Activated B cell treated with CpG ODN at 0.5 μM for 24 hours (primary cell): ENCODE measurements at regions not wholly inside any gene's neighbourhood (a gene's known extent, or its start where the extent isn't known, plus 50 kb on each side); places are given as distances from the start of the nearest gene placed in this dataset.
A peak's percentile ranks its signal among the peaks of the same experiment; 100 is the strongest.

ENCODE experiments used
- ATAC-seq: fragments of 200-7000 bp; cut with Tn5 transposase; one replicate; pipeline ENCODE4 v1.10.0; 2021; ENCODE audit warnings: low read depth, mild to moderate bottlenecking, moderate library complexity
- CTCF ChIA-PET: fragments of 350-600 bp; sonication (Branson Sonifier 250); formaldehyde crosslinking; loops from one replicate; lab custom pipeline; 2021; ENCODE audit warnings: antibody characterized with exemption; lab: Charles Lee
- POLR2A ChIA-PET: fragments of 350-600 bp; sonication (Branson Sonifier 250); formaldehyde crosslinking; loops from one replicate; lab custom pipeline; 2021; ENCODE audit warnings: antibody characterized with exemption; lab: Charles Lee
- DNase-seq: peaks from one replicate; pipeline ENCODE4 v3.0.0; 2022
- H3K27ac Mint-ChIP-seq: one replicate; pipeline ENCODE4 v1.8.0; 2020; ENCODE audit warnings: mixed read lengths
- H3K27me3 Mint-ChIP-seq: one replicate; pipeline ENCODE4 v1.8.0; 2021; ENCODE audit warnings: mixed read lengths
- H3K36me3 Mint-ChIP-seq: one replicate; pipeline ENCODE4 v1.8.0; 2021; ENCODE audit warnings: low read depth, mixed read lengths
- H3K4me1 Mint-ChIP-seq: one replicate; pipeline ENCODE4 v1.8.0; 2021; ENCODE audit warnings: mixed read lengths
- H3K4me3 Mint-ChIP-seq: one replicate; pipeline ENCODE4 v1.8.0; 2020; ENCODE audit warnings: mild to moderate bottlenecking, mixed read lengths
- H3K9me3 Mint-ChIP-seq: one replicate; pipeline ENCODE4 v1.8.0; 2020; ENCODE audit warnings: mixed read lengths
- CTCF ChIP-seq: fragments of 200-600 bp; IDR thresholded peaks from one replicate; pipeline ENCODE4 v1.8.0; 2022; ENCODE audit warnings: antibody characterized with exemption, mild to moderate bottlenecking
- intact Hi-C: fragments of 100-400 bp; cut with micrococcal nuclease; formaldehyde crosslinking; loops from one replicate; pipeline ENCODE4 v1.15.1; 2024

GRCh38 chr14:22500954-22501726 lies 87.9 kb downstream of the DAD1 start:
- intact Hi-C loops, result no loop called here
- DNase-seq (no peak), ATAC-seq (no peak)
- no peaks in the 10 kb centered on the region for H3K9me3 Mint-ChIP-seq
- no peaks in the 10 kb centered on the region for H3K36me3 Mint-ChIP-seq
- H3K4me1 Mint-ChIP-seq, result peaks cover 53% of the 10 kb centered on the region
- H3K27ac Mint-ChIP-seq, result no peak overlapping the region
- no peaks in the 10 kb centered on the region for H3K27me3 Mint-ChIP-seq
- ChIA-PET POLR2A (interaction anchor here (0.5 to 3.8 kb wide), 5 partner anchors 10 to 293 kb away, joined by 3 to 11 read pairs (median 5); no protein-coding TSS in a partner anchor), CTCF (interaction anchor here (1.2 to 2.0 kb wide), 2 partner anchors 8 to 69 kb away, joined by 3 to 8 read pairs; no protein-coding TSS in a partner anchor)
- H3K4me3 Mint-ChIP-seq, result no peak overlapping the region
- TF ChIP-seq CTCF, result no peak

GRCh38 chr14:22500525-22500924 lies 88.5 kb downstream of the DAD1 start:
- ChIA-PET POLR2A (interaction anchor here (0.5 to 3.8 kb wide), 5 partner anchors 10 to 293 kb away, joined by 3 to 11 read pairs (median 5); no protein-coding TSS in a partner anchor), CTCF (interaction anchor here (2.0 kb wide), 1 partner anchor 69 kb away, joined by 8 read pairs; no protein-coding TSS in a partner anchor)
- ATAC-seq (no peak), DNase-seq (no peak)
- Mint-ChIP-seq H3K4me3 (no peak overlapping the region), H3K27ac (peak overlapping the region; percentile 12), H3K9me3 (no peaks in the 10 kb centered on the region), H3K27me3 (no peaks in the 10 kb centered on the region), H3K36me3 (no peaks in the 10 kb centered on the region), H3K4me1 (peaks cover 53% of the 10 kb centered on the region)
- TF ChIP-seq CTCF, result no peak
- intact Hi-C loops, result no loop called here

- no peak for ATAC-seq
- POLR2A ChIA-PET, result interaction anchor here (0.7 to 3.4 kb wide), 4 partner anchors 13 to 58 kb away, joined by 3 to 24 read pairs (median 4); no protein-coding TSS in a partner anchor
- Mint-ChIP-seq H3K4me1 (peaks cover 68% of the 10 kb centered on the region), H3K36me3 (no peaks in the 10 kb centered on the region), H3K27me3 (no peaks in the 10 kb centered on the region), H3K4me3 (peak overlapping the region; percentile 36), H3K27ac (peak overlapping the region; percentile 81), H3K9me3 (no peaks in the 10 kb centered on the region)
- no peak for TF ChIP-seq CTCF
- no peak for DNase-seq
- intact Hi-C loops, result loop anchor here (2.0 kb wide), 1 partner anchor 33 kb away; no protein-coding TSS in a partner anchor
- CTCF ChIA-PET, result interaction anchor here (0.9 to 2.8 kb wide), 4 partner anchors 15 to 72 kb away, joined by 3 to 24 read pairs (median 4); no protein-coding TSS in a partner anchor
Observed at GRCh38 chr14:22497671-22498093, 91.3 kb downstream of the DAD1 start.

- Mint-ChIP-seq H3K4me3 (peak overlapping the region; percentile 12), H3K36me3 (no peaks in the 10 kb centered on the region), H3K4me1 (peaks cover 69% of the 10 kb centered on the region), H3K27me3 (no peaks in the 10 kb centered on the region), H3K27ac (peak overlapping the region; percentile 81), H3K9me3 (no peaks in the 10 kb centered on the region)
- no peak for DNase-seq
- ChIA-PET POLR2A (interaction anchor here (0.7 to 3.4 kb wide), 7 partner anchors 9 to 73 kb away, joined by 3 to 24 read pairs (median 4); no protein-coding TSS in a partner anchor), CTCF (interaction anchor here (1.2 to 2.8 kb wide), 8 partner anchors 10 to 108 kb away, joined by 3 to 24 read pairs (median 5); no protein-coding TSS in a partner anchor)
- no peak for TF ChIP-seq CTCF
- intact Hi-C loops, result loop anchor here (2.0 kb wide), 1 partner anchor 34 kb away; no protein-coding TSS in a partner anchor
- ATAC-seq, result peak; percentile 23
Observed at GRCh38 chr14:22497144-22497423, 91.9 kb downstream of the DAD1 start.
